Right cardiac atrium (tissue), 5 donors: ENCODE measurements at regions not wholly inside any gene's neighbourhood (a gene's known extent, or its start where the extent isn't known, plus 50 kb on each side); places are given as distances from the start of the nearest gene placed in this dataset.
A peak's percentile ranks its signal among the peaks of the same experiment; 100 is the strongest.

Experiments used
- ATAC-seq, 2 donors: fragments of 200-7000 bp; cut with Tn5 transposase; one replicate each; pipeline versions ENCODE4 v1.8.0 to v1.9.1; 2020; ENCODE audit warnings: moderate library complexity in 2 of 2, mild to moderate bottlenecking in 1 of 2
- DNase-seq, 3 donors: peaks; one replicate each; pipeline ENCODE4 v3.0.0-alpha.2; 2020
- H3K27ac ChIP-seq: one replicate; pipeline ENCODE4 v1.5.1; 2013; ENCODE audit warnings: mild to moderate bottlenecking, low read length, control low read depth, moderate library complexity
- H3K27me3 ChIP-seq: one replicate; pipeline ENCODE4 v1.6.1; 2013; ENCODE audit not compliant: control insufficient read depth, insufficient read depth
- H3K4me1 ChIP-seq: one replicate; pipeline ENCODE4 v1.6.1; 2013; ENCODE audit warnings: low read length; ENCODE audit not compliant: control insufficient read depth, insufficient read depth
- H3K4me3 ChIP-seq: one replicate; pipeline ENCODE4 v1.5.1; 2013; ENCODE audit warnings: low read length, control low read depth
- H3K9me3 ChIP-seq: one replicate; pipeline ENCODE4 v1.6.1; 2013; ENCODE audit warnings: low read length; ENCODE audit not compliant: control insufficient read depth
- WGBS: extraction: QIAGEN DNeasy Blood & Tissue Kit; methylation state at CpG from one replicate; pipeline ENCODE4 v1.1.7; 2013; 5-methylcytosine and 5-hydroxymethylcytosine counted together
- intact Hi-C, 4 donors: fragments of 100-400 bp; cut with DNase I; formaldehyde crosslinking; loops; one replicate each; pipeline versions ENCODE4 v1.11.0 to v1.14.0; 2022 to 2023
- donor health status: healthy with polysubstance abuse.
- donor health status: DM: no; HTN: yes; CAD: no.
- donor health status: DM: no; HTN: no; CAD: no.
- donor health status: DM: no; HTN: yes; CAD: no; lungs with severe emphysema.
- donor health status: DM: yes; HTN: yes; CAD: no.

GRCh38 chrX:67780694-67781109 lies 236.9 kb downstream of the AR start:
- WGBS: 0% methylated on average over 2 of the region's 2 CpGs
- DNase-seq (peak; percentile 87 to 90 (median 89)), ATAC-seq (peak; percentile 95 to 97)
- intact Hi-C loops: loop anchor here in 1 of 4 donors (5.0 kb wide), 1 partner anchor 233 kb away; no protein-coding TSS in a partner anchor
- Histone ChIP-seq H3K4me3 (no peak overlapping the region), H3K27me3 (no peaks in the 10 kb centered on the region), H3K9me3 (no peaks in the 10 kb centered on the region), H3K27ac (peak overlapping the region; percentile 94), H3K4me1 (peaks cover 13% of the 10 kb centered on the region)

DNA sequence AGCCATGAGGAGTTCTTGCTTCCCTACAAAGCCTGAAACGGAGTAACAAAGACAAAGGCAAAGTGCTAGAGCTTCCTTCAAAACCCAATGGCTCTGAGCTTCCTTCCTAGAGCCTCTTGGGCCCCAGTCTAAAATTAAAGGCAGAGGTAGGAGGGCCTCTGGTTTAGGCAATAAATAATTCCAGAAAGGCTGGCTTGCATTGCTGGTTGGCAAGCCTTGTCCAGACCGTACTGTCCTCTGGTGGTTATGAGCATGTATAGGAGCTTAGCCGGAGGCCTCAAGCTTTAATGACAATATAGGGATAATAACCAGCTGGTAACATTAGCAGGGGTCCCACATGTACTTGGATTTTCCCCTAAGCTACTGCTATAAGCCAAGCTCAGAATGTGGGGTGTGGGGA lies 237.3 kb downstream of the AR start:
- H3K27me3 ChIP-seq: no peaks in the 10 kb centered on the region

DNA sequence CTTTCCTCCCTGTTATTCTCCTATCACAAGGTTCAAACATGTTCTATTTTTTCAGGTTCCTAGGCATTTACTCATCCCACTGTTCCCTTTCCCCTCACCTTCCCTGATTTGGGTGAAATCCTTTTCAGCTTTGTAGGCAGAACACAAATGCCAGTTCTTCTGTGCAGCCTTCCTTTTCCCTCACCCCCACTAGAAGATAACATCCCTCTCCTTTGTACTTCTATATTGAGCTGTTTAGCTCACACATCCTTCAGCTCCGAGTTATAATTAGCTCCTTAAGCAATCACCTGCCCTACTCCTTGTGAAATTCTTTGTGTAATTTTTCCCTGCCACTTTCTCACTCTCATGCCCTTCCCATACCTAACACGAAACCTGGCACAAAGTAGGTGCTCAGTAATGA lies 240.9 kb downstream of the AR start:
- intact Hi-C loops: loop anchor here in 1 of 4 donors (5.0 kb wide), 1 partner anchor 237 kb away; no protein-coding TSS in a partner anchor
- Histone ChIP-seq H3K9me3 (no peaks in the 10 kb centered on the region), H3K4me1 (peaks cover 7% of the 10 kb centered on the region), H3K4me3 (no peak overlapping the region), H3K27ac (peak overlapping the region; percentile 52), H3K27me3 (no peaks in the 10 kb centered on the region)
- WGBS: 36% methylated on average over 2 of the region's 2 CpGs
- DNase-seq (no peak), ATAC-seq (peak in 1 of 2 donors; percentile 64)

More for the DNA sequence above, 237.3 kb downstream of the AR start:
- Histone ChIP-seq H3K4me1 (peaks cover 13% of the 10 kb centered on the region), H3K9me3 (no peaks in the 10 kb centered on the region), H3K27ac (peak overlapping the region; percentile 82), H3K4me3 (no peak overlapping the region)
- ATAC-seq (peak; percentile 73 to 78), DNase-seq (peak in 1 of 3 donors; percentile 24)
- intact Hi-C loops: loop anchor here in 1 of 4 donors (5.0 kb wide), 1 partner anchor 234 kb away; no protein-coding TSS in a partner anchor
- whole genome bisulfite sequencing: 4% methylated on average over 3 of the region's 3 CpGs

- no peak for DNase-seq
- Histone ChIP-seq H3K4me3 (no peak overlapping the region), H3K27me3 (no peaks in the 10 kb centered on the region), H3K27ac (no peak overlapping the region), H3K9me3 (no peaks in the 10 kb centered on the region), H3K4me1 (no peaks in the 10 kb centered on the region)
- WGBS: 28% methylated on average over 2 of the region's 2 CpGs
- ATAC-seq: no peak
- intact Hi-C loops: no loop called here
Observed at GRCh38 chrX:67787196-67787595, 243.4 kb downstream of the AR start.

DNA sequence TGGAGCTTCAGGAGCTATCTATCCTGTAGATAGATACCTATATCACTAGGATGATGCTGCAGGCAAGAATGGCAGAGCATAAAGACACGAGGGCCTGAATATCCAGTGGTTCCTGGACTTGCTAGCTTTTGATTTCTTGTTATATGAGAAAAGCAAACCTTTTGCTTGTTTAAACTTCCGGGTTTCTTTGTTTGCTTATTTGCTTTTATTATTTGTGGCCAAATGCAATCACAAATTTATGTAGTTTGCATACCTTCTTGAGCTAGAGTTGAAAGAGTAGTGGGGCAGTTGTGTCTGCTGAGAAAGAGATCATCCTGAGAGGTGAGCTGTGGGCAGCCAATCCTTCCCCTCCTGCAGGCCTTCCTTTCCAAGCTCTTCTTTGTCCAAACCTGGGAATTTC lies 245.7 kb downstream of the AR start:
- Histone ChIP-seq H3K27ac (no peak overlapping the region), H3K27me3 (no peaks in the 10 kb centered on the region), H3K4me3 (no peak overlapping the region), H3K9me3 (no peaks in the 10 kb centered on the region), H3K4me1 (no peaks in the 10 kb centered on the region)
- WGBS: 90% methylated on average over 2 of the region's 2 CpGs
- intact Hi-C loops: no loop called here
- ATAC-seq: no peak
- no peak for DNase-seq
